HCT116 (cell line): ENCODE measurements at regions not wholly inside any gene's neighbourhood (a gene's known extent, or its start where the extent isn't known, plus 50 kb on each side); places are given as distances from the start of the nearest gene placed in this dataset.

Experiments used
- ATAC-seq: fragments of 200-7000 bp; cut with Tn5 transposase; 2 replicates; pipeline ENCODE4 v1.9.1; 2020; ENCODE audit warnings: mild to moderate bottlenecking, moderate library complexity
- BruUV-seq: library from RNA; stranded (reverse); fragments of 400-500 nt; replicated peaks from 2 replicates; lab custom pipeline; 2021; lab: Mats Ljungman, UMichigan
- CTCF ChIA-PET: fragments of 300-600 bp; sonication (Branson Sonifier 250); formaldehyde crosslinking; loops from one replicate; lab custom pipeline; 2021; ENCODE audit warnings: antibody characterized with exemption; lab: Charles Lee
- POLR2A ChIA-PET: fragments of 300-600, 350-600 bp; sonication (Branson Sonifier 250); formaldehyde crosslinking; loops from one replicate; lab custom pipeline; 2021; ENCODE audit warnings: antibody characterized with exemption; lab: Charles Lee
- RAD21 ChIA-PET, 2 experiments: fragments of 300-600 bp; sonication (Branson Sonifier 250); formaldehyde crosslinking; loops; one replicate each; lab custom pipeline; 2023; ENCODE audit warnings: low total read pairs in 2 of 2; ENCODE audit not compliant: uncharacterized antibody in 2 of 2, unreplicated experiment in 2 of 2, low non-redundant PET in 1 of 2; lab: Charles Lee
- DNase-seq: peaks from one replicate; pipeline ENCODE4 v3.0.0-alpha.2; 2010; ENCODE audit warnings: low read depth, low spot score
- H2AFZ ChIP-seq: fragments of 200-600 bp; shearing (Covaris generic), sonication (generic); 2 replicates; pipeline ENCODE4 v1.6.1; 2017; ENCODE audit warnings: low read depth, mixed run types, mixed read lengths, antibody characterized with exemption, low read length; ENCODE audit not compliant: poor library complexity, severe bottlenecking
- H3K27ac ChIP-seq: 2 replicates; pipeline ENCODE4 v1.5.1; 2012; ENCODE audit warnings: low read depth, low read length
- H3K27me3 ChIP-seq: fragments of 200-600 bp; sonication (generic); 2 replicates; pipeline ENCODE4 v1.6.1; 2016; ENCODE audit warnings: mixed run types, low read length, mixed read lengths; ENCODE audit not compliant: insufficient read depth
- H3K36me3 ChIP-seq, 2 experiments: fragments of 200-500 bp in 1 of 2; fragments of 200-600 bp in 1 of 2; sonication (Bioruptor generic) in 1 of 2; sonication (generic) in 1 of 2; 2 replicates each; pipeline versions ENCODE4 v1.5.1 to v1.6.1; 2014 to 2016; ENCODE audit warnings: low read length in 2 of 2, inconsistent platforms in 1 of 2, mixed read lengths in 1 of 2, mixed run types in 1 of 2; ENCODE audit not compliant: insufficient read depth in 2 of 2, control insufficient read depth in 1 of 2
- H3K4me1 ChIP-seq, 2 experiments: fragments of 200-600 bp in 1 of 2; sonication (generic) in 1 of 2; 2 replicates each; pipeline versions ENCODE4 v1.5.1 to v1.6.1; 2012 to 2017; ENCODE audit warnings: low read length in 2 of 2, inconsistent platforms in 1 of 2, mild to moderate bottlenecking in 1 of 2, mixed read lengths in 1 of 2, mixed run types in 1 of 2, moderate library complexity in 1 of 2; ENCODE audit not compliant: insufficient read depth in 2 of 2, control insufficient read depth in 1 of 2
- H3K4me2 ChIP-seq: fragments of 200-600 bp; sonication (generic); 2 replicates; pipeline ENCODE4 v1.6.1; 2017; ENCODE audit warnings: mixed run types, low read length, mixed read lengths
- H3K4me3 ChIP-seq, 2 experiments: fragments of 200-600 bp in 1 of 2; sonication (generic) in 1 of 2; replicated peaks in 1 of 2; 2 replicates each; pipeline ENCODE4 v1.5.1; 2011 to 2016; ENCODE audit warnings: low read length in 2 of 2, control low read depth in 1 of 2, low read depth in 1 of 2, mild to moderate bottlenecking in 1 of 2, mixed read lengths in 1 of 2, mixed run types in 1 of 2
- H3K79me2 ChIP-seq: fragments of 200-600 bp; sonication (generic); 2 replicates; pipeline ENCODE4 v1.6.1; 2017; ENCODE audit warnings: mild to moderate bottlenecking, mixed run types, low read length, moderate library complexity, mixed read lengths; ENCODE audit not compliant: insufficient read depth
- H3K9ac ChIP-seq: fragments of 200-600 bp; sonication (generic); 2 replicates; pipeline ENCODE4 v1.6.1; 2016; ENCODE audit warnings: low read length, mixed read lengths
- H3K9me2 ChIP-seq: fragments of 200-600 bp; sonication (generic), shearing (Covaris generic); 2 replicates; pipeline ENCODE4 v1.6.1; 2017; ENCODE audit warnings: mixed run types, mild to moderate bottlenecking, moderate library complexity; ENCODE audit not compliant: insufficient read depth
- H3K9me3 ChIP-seq, 2 experiments: fragments of 200-500 bp in 1 of 2; fragments of 200-600 bp in 1 of 2; sonication (Bioruptor generic) in 1 of 2; sonication (generic) in 1 of 2; 2 replicates each; pipeline ENCODE4 v1.6.1; 2014 to 2017; ENCODE audit warnings: low read length in 2 of 2, mixed read lengths in 2 of 2, inconsistent platforms in 1 of 2, low read depth in 1 of 2, mild to moderate bottlenecking in 1 of 2, mixed run types in 1 of 2, moderate library complexity in 1 of 2; ENCODE audit not compliant: control insufficient read depth in 1 of 2, insufficient read depth in 1 of 2
- H4K20me1 ChIP-seq: fragments of 200-600 bp; sonication (generic), shearing (Covaris generic); 2 replicates; pipeline ENCODE4 v1.6.1; 2017; ENCODE audit warnings: mixed run types, mild to moderate bottlenecking, moderate library complexity; ENCODE audit not compliant: insufficient read depth
- CBX3 ChIP-seq: IDR thresholded peaks from 2 replicates; pipeline ENCODE4 v1.6.1; 2012; ENCODE audit warnings: low read depth
- CEBPB ChIP-seq: IDR thresholded peaks from 2 replicates; pipeline ENCODE4 v1.6.1; 2012; ENCODE audit warnings: low read depth
- EGR1 ChIP-seq: IDR thresholded peaks from 2 replicates; pipeline ENCODE4 v1.6.1; 2012; ENCODE audit warnings: low read depth
- EZH2 ChIP-seq: fragments of 200-600 bp; sonication (generic); IDR thresholded peaks from 2 replicates; pipeline ENCODE4 v1.6.1; 2017; ENCODE audit warnings: antibody characterized with exemption, mixed run types
- EZH2phosphoT487 ChIP-seq: fragments of 200-600 bp; IDR thresholded peaks from 2 replicates; pipeline ENCODE4 v1.6.1; 2018; ENCODE audit warnings: antibody characterized with exemption, borderline replicate concordance
- POLR2A ChIP-seq: IDR thresholded peaks from 2 replicates; pipeline ENCODE4 v1.7.0; 2011; ENCODE audit warnings: borderline replicate concordance; ENCODE audit not compliant: insufficient read depth, insufficient read length; ENCODE audit errors: extremely low read depth
- RAD21 ChIP-seq: IDR thresholded peaks from 2 replicates; pipeline ENCODE4 v1.6.1; 2012; ENCODE audit warnings: low read depth, mild to moderate bottlenecking
- SIN3A ChIP-seq: IDR thresholded peaks from 2 replicates; pipeline ENCODE4 v1.6.1; 2012; ENCODE audit warnings: low read depth
- SP1 ChIP-seq: IDR thresholded peaks from 2 replicates; pipeline ENCODE4 v1.6.1; 2012; ENCODE audit warnings: low read depth
- SRF ChIP-seq: IDR thresholded peaks from 2 replicates; pipeline ENCODE4 v1.6.1; 2012; ENCODE audit warnings: low read depth
- TCF7L2 ChIP-seq: IDR thresholded peaks from 2 replicates; pipeline ENCODE4 v1.7.0; 2011; ENCODE audit warnings: borderline replicate concordance, inconsistent platforms; ENCODE audit not compliant: insufficient read depth, insufficient read length; ENCODE audit errors: extremely low read depth
- YY1 ChIP-seq: IDR thresholded peaks from 2 replicates; pipeline ENCODE4 v1.6.1; 2011; ENCODE audit warnings: low read length, low read depth, moderate library complexity, mild to moderate bottlenecking; ENCODE audit not compliant: insufficient replicate concordance; ENCODE audit errors: extremely low read depth
- ZFX ChIP-seq: fragments of 450-650 bp; IDR thresholded peaks from 2 replicates; pipeline ENCODE4 v1.6.1; 2017
- ZNF274 ChIP-seq: fragments of 200-500 bp; sonication (Bioruptor generic); IDR thresholded peaks from 2 replicates; pipeline ENCODE4 v1.6.1; 2014; ENCODE audit warnings: mild to moderate bottlenecking, low read depth, low read length, inconsistent platforms
- intact Hi-C: fragments of 100-400 bp; cut with micrococcal nuclease; formaldehyde crosslinking; loops from 2 replicates; pipeline ENCODE4 v1.10.0; 2022
- TF ChIP-seq, protein P1 (sequence below), 3 experiments: fragments of 200-600 bp in 1 of 3; sonication (generic) in 1 of 3; IDR thresholded peaks in 2 of 3; conservative IDR thresholded peaks in 1 of 3; 2 replicates each; pipeline ENCODE4 v1.5.1; 2012 to 2017; ENCODE audit warnings: low read depth in 2 of 3, low read length in 2 of 3, antibody characterized with exemption in 1 of 3, borderline replicate concordance in 1 of 3, control low read depth in 1 of 3, mild to moderate bottlenecking in 1 of 3, mixed read lengths in 1 of 3, mixed run types in 1 of 3, moderate library complexity in 1 of 3; ENCODE audit not compliant: insufficient read depth in 1 of 3
- TF ChIP-seq, protein P2 (sequence below): IDR thresholded peaks from 2 replicates; pipeline ENCODE4 v1.6.1; 2012; ENCODE audit warnings: low read depth
- TF ChIP-seq, protein P3 (sequence below): IDR thresholded peaks from 2 replicates; pipeline ENCODE4 v1.6.1; 2011; ENCODE audit warnings: mild to moderate bottlenecking, low read length, moderate library complexity; ENCODE audit not compliant: insufficient replicate concordance; ENCODE audit errors: extremely low read depth
- TF ChIP-seq, protein P4 (sequence below): IDR thresholded peaks from 2 replicates; pipeline ENCODE4 v1.6.1; 2012

GRCh38 chr5:159734366-159734765 lies 181.9 kb upstream of the ADRA1B start:
- no peaks in the 10 kb centered on the region for H3K9me2 ChIP-seq
- no peak overlapping the region for H3K4me2 ChIP-seq
- no peaks in the 10 kb centered on the region for H3K9me3 ChIP-seq
- H3K27ac ChIP-seq: no peak overlapping the region
- H3K4me1 ChIP-seq: peaks cover 0 to 6% of the 10 kb centered on the region in 2 experiments; a peak in 1 of 4 replicates
- RAD21 ChIA-PET: no interaction called here
- no peaks in the 10 kb centered on the region for H3K79me2 ChIP-seq
- H2AFZ ChIP-seq: no peak overlapping the region
- no peak overlapping the region for H3K4me3 ChIP-seq
- TF ChIP-seq RAD21 (no peak), ZNF274 (no peak), SP1 (no peak), SRF (no peak), ZFX (no peak), POLR2A (no peak), CEBPB (no peak), SIN3A (no peak), EZH2phosphoT487 (no peak), CBX3 (no peak), TCF7L2 (no peak), EZH2 (no peak), YY1 (no peak), EGR1 (no peak)
- TF ChIP-seq, protein P1, sequence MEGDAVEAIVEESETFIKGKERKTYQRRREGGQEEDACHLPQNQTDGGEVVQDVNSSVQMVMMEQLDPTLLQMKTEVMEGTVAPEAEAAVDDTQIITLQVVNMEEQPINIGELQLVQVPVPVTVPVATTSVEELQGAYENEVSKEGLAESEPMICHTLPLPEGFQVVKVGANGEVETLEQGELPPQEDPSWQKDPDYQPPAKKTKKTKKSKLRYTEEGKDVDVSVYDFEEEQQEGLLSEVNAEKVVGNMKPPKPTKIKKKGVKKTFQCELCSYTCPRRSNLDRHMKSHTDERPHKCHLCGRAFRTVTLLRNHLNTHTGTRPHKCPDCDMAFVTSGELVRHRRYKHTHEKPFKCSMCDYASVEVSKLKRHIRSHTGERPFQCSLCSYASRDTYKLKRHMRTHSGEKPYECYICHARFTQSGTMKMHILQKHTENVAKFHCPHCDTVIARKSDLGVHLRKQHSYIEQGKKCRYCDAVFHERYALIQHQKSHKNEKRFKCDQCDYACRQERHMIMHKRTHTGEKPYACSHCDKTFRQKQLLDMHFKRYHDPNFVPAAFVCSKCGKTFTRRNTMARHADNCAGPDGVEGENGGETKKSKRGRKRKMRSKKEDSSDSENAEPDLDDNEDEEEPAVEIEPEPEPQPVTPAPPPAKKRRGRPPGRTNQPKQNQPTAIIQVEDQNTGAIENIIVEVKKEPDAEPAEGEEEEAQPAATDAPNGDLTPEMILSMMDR (IDR thresholded peaks at IDR 0.05 in 2 of 3, conservative IDR thresholded peaks at IDR 0.05 in 1 of 3; ENCODE audit: borderline replicate concordance in 1 of 3, insufficient read depth in 1 of 3, low read depth in 2 of 3, low read length in 2 of 3): no peak
- TF ChIP-seq, protein P2, sequence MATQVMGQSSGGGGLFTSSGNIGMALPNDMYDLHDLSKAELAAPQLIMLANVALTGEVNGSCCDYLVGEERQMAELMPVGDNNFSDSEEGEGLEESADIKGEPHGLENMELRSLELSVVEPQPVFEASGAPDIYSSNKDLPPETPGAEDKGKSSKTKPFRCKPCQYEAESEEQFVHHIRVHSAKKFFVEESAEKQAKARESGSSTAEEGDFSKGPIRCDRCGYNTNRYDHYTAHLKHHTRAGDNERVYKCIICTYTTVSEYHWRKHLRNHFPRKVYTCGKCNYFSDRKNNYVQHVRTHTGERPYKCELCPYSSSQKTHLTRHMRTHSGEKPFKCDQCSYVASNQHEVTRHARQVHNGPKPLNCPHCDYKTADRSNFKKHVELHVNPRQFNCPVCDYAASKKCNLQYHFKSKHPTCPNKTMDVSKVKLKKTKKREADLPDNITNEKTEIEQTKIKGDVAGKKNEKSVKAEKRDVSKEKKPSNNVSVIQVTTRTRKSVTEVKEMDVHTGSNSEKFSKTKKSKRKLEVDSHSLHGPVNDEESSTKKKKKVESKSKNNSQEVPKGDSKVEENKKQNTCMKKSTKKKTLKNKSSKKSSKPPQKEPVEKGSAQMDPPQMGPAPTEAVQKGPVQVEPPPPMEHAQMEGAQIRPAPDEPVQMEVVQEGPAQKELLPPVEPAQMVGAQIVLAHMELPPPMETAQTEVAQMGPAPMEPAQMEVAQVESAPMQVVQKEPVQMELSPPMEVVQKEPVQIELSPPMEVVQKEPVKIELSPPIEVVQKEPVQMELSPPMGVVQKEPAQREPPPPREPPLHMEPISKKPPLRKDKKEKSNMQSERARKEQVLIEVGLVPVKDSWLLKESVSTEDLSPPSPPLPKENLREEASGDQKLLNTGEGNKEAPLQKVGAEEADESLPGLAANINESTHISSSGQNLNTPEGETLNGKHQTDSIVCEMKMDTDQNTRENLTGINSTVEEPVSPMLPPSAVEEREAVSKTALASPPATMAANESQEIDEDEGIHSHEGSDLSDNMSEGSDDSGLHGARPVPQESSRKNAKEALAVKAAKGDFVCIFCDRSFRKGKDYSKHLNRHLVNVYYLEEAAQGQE: no peak
- TF ChIP-seq, protein P3, sequence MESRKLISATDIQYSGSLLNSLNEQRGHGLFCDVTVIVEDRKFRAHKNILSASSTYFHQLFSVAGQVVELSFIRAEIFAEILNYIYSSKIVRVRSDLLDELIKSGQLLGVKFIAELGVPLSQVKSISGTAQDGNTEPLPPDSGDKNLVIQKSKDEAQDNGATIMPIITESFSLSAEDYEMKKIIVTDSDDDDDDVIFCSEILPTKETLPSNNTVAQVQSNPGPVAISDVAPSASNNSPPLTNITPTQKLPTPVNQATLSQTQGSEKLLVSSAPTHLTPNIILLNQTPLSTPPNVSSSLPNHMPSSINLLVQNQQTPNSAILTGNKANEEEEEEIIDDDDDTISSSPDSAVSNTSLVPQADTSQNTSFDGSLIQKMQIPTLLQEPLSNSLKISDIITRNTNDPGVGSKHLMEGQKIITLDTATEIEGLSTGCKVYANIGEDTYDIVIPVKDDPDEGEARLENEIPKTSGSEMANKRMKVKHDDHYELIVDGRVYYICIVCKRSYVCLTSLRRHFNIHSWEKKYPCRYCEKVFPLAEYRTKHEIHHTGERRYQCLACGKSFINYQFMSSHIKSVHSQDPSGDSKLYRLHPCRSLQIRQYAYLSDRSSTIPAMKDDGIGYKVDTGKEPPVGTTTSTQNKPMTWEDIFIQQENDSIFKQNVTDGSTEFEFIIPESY: no peak
- TF ChIP-seq, protein P4, sequence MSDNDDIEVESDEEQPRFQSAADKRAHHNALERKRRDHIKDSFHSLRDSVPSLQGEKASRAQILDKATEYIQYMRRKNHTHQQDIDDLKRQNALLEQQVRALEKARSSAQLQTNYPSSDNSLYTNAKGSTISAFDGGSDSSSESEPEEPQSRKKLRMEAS: no peak
- TF ChIP-seq, all 23 proteins: peak for 0
- Histone ChIP-seq H4K20me1 (no peaks in the 10 kb centered on the region), H3K36me3 (no peaks in the 10 kb centered on the region), H3K27me3 (no peaks in the 10 kb centered on the region), H3K9ac (no peak overlapping the region)
- ChIA-PET POLR2A (no interaction called here), CTCF (no interaction called here)
- BruUV-seq: no TSS peak
- ATAC-seq: no peak
- intact Hi-C loops: no loop called here
- no peak for DNase-seq
